ENCODE measurements at regions not wholly inside any gene's neighbourhood (a gene's known extent, or its start where the extent isn't known, plus 50 kb on each side); places are given as distances from the start of the nearest gene placed in this dataset.
A peak's percentile ranks its signal among the peaks of the same experiment; 100 is the strongest.

GRCh38 chr6:147977851-147978465, 364.7 kb upstream of the SASH1 start:
- Histone ChIP-seq H3K9ac (ENCODE audit: low read length in 3 of 3) (no peak overlapping the region), H3K4me3 (ENCODE audit: low read length in 3 of 3) (no peak overlapping the region), H3K36me3 (ENCODE audit: control insufficient read depth in 2 of 3, insufficient read depth in 3 of 3, low read length in 3 of 3) (no peaks in the 10 kb centered on the region), H3K27ac (ENCODE audit: low read depth in 2 of 2, low read length in 2 of 2) (no peak overlapping the region), H3K4me1 (ENCODE audit: control insufficient read depth in 2 of 3, insufficient read depth in 2 of 3, low read depth in 1 of 3, low read length in 3 of 3) (no peaks in the 10 kb centered on the region), H3K27me3 (ENCODE audit: control insufficient read depth, insufficient read depth, low read length) (no peaks in the 10 kb centered on the region), H3K9me3 (ENCODE audit: control insufficient read depth in 2 of 3, insufficient read depth in 1 of 3, low read length in 3 of 3) (no peaks in the 10 kb centered on the region)
- TF ChIP-seq CTCF (IDR thresholded peaks at IDR 0.05; ENCODE audit: borderline replicate concordance, extremely low read depth, insufficient read depth) = no peak
- DNase-seq (no peak), FAIRE-seq (no peak)
- intact Hi-C loops (cut with DNase I) = no loop called here

GRCh38 chr6:147979966-147980365, 362.7 kb upstream of the SASH1 start:
- Histone ChIP-seq H3K27me3 (ENCODE audit: control insufficient read depth, insufficient read depth, low read length) (no peaks in the 10 kb centered on the region), H3K4me1 (ENCODE audit: control insufficient read depth in 2 of 3, insufficient read depth in 2 of 3, low read depth in 1 of 3, low read length in 3 of 3) (no peaks in the 10 kb centered on the region), H3K27ac (ENCODE audit: low read depth in 2 of 2, low read length in 2 of 2) (no peak overlapping the region), H3K9me3 (ENCODE audit: control insufficient read depth in 2 of 3, insufficient read depth in 1 of 3, low read length in 3 of 3) (no peaks in the 10 kb centered on the region), H3K9ac (ENCODE audit: low read length in 3 of 3) (no peak overlapping the region), H3K4me3 (ENCODE audit: low read length in 3 of 3) (no peak overlapping the region), H3K36me3 (ENCODE audit: control insufficient read depth in 2 of 3, insufficient read depth in 3 of 3, low read length in 3 of 3) (no peaks in the 10 kb centered on the region)
- no peak for TF ChIP-seq CTCF (IDR thresholded peaks at IDR 0.05; ENCODE audit: borderline replicate concordance, extremely low read depth, insufficient read depth)
- intact Hi-C loops (cut with DNase I) = no loop called here
- DNase-seq (no peak), FAIRE-seq (no peak)

- peak overlapping the region in 1 of 3 donors; percentile 24 for H3K4me3 ChIP-seq (ENCODE audit: low read length in 3 of 3)
- peak in 2 of 5 donors; percentile 21 to 53 for DNase-seq
- no peaks in the 10 kb centered on the region for H3K4me1 ChIP-seq (ENCODE audit: control insufficient read depth in 2 of 3, insufficient read depth in 2 of 3, low read depth in 1 of 3, low read length in 3 of 3)
- no peak for TF ChIP-seq CTCF (IDR thresholded peaks at IDR 0.05; ENCODE audit: borderline replicate concordance, extremely low read depth, insufficient read depth)
- no peak for FAIRE-seq
- no peak overlapping the region for H3K27ac ChIP-seq (ENCODE audit: low read depth in 2 of 2, low read length in 2 of 2)
- no peaks in the 10 kb centered on the region for H3K27me3 ChIP-seq (ENCODE audit: control insufficient read depth, insufficient read depth, low read length)
- no peak overlapping the region for H3K9ac ChIP-seq (ENCODE audit: low read length in 3 of 3)
- H3K9me3 ChIP-seq (ENCODE audit: control insufficient read depth in 2 of 3, insufficient read depth in 1 of 3, low read length in 3 of 3) = no peaks in the 10 kb centered on the region
- intact Hi-C loops (cut with DNase I) = no loop called here
- no peaks in the 10 kb centered on the region for H3K36me3 ChIP-seq (ENCODE audit: control insufficient read depth in 2 of 3, insufficient read depth in 3 of 3, low read length in 3 of 3)
Measured at GRCh38 chr6:147983581-147984366, 358.9 kb upstream of the SASH1 start.

All from kidney (tissue), 13 donors.